ENCODE measurements at regions not wholly inside any gene's neighbourhood (a gene's known extent, or its start where the extent isn't known, plus 50 kb on each side); places are given as distances from the start of the nearest gene placed in this dataset.

DNA sequence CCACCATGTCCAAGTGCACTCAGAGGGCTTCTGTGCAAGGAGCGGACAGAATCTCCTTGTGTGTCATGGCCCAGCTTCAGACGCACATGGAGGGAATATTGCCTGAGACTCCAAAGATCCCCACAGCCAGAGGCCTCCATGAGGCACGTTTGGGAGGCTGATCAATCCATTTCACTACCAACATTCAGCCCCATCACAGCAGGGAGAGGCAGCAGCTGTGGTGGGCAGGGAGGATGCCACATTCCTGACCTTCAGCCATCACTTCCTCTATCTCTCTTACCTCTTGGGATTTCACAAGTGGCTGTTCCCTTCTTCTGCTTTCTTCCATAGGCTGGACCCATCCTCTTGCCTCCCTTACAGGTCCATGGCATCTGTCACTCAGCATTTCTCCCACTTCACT is 82.4 kb upstream of the MBNL2 start:
- TF ChIP-seq CTCF (IDR thresholded peaks at IDR 0.05; ENCODE audit: low read length) (no peak), EZH2phosphoT487 (IDR thresholded peaks at IDR 0.05; ENCODE audit: low read length) (no peak), EZH2 (optimal IDR thresholded peaks at IDR 0.05; ENCODE audit: low read depth, low read length) (no peak)

Measured in MM.1S (cell line).